Testis (tissue), 2 donors: ENCODE measurements at regions not wholly inside any gene's neighbourhood (a gene's known extent, or its start where the extent isn't known, plus 50 kb on each side); places are given as distances from the start of the nearest gene placed in this dataset.

ENCODE experiments used
- CTCF ChIP-seq, 3 experiments: fragments of 450-650 bp in 2 of 3; fragments of 200-600 bp in 1 of 3; sonication (generic) in 1 of 3; IDR thresholded peaks; one replicate each; pipeline ENCODE4 v1.5.1; 2016 to 2019; ENCODE audit warnings: antibody characterized with exemption in 3 of 3, mild to moderate bottlenecking in 2 of 3, moderate library complexity in 1 of 3
- POLR2A ChIP-seq: fragments of 450-650 bp; IDR thresholded peaks from one replicate; pipeline ENCODE4 v1.6.1; 2017; ENCODE audit warnings: antibody characterized with exemption, mild to moderate bottlenecking, moderate library complexity

DNA sequence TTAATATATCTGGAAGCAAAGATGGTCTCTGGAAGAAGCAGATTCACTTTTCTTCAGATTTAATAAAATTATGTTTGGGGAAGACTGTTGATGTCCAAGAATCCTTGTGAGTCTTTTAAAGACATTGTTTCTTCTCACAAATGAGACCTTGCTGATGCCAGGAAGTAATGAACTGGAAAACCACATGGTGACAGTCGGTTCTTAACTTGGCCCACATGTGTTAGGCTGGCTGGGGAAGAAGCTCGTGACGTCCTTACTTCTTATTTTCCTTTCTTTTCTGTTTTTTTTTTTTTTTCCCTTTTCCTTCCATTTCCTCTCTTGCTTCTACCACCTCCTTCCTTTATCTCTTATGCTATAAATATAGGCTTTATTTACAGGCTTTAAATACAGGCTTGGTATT, 950.2 kb downstream of the BCL11B start:
- TF ChIP-seq CTCF (IDR thresholded peaks at IDR 0.05) (no peak), POLR2A (no peak)
